Mucosa of descending colon (tissue), 3 donors: ENCODE measurements at regions not wholly inside any gene's neighbourhood (a gene's known extent, or its start where the extent isn't known, plus 50 kb on each side); places are given as distances from the start of the nearest gene placed in this dataset.

Experiments
- ATAC-seq: fragments of 200-7000 bp; cut with Tn5 transposase; one replicate; pipeline ENCODE4 v1.9.1; 2020; ENCODE audit warnings: mild to moderate bottlenecking, moderate library complexity
- DNase-seq, 3 donors: peaks; one replicate each; pipeline ENCODE4 v3.0.0-alpha.2; 2020
- H3K36me3 ChIP-seq: fragments of 200-600 bp; one replicate; pipeline ENCODE4 v1.8.0; 2021; ENCODE audit warnings: low read depth, mild to moderate bottlenecking
- H3K4me1 ChIP-seq: fragments of 200-600 bp; one replicate; pipeline ENCODE4 v1.8.0; 2021; ENCODE audit warnings: low read depth, mild to moderate bottlenecking
- H3K4me3 ChIP-seq: fragments of 200-600 bp; one replicate; pipeline ENCODE4 v1.8.0; 2021; ENCODE audit warnings: mild to moderate bottlenecking
- H3K9me3 ChIP-seq: fragments of 200-600 bp; one replicate; pipeline ENCODE4 v1.8.0; 2021; ENCODE audit warnings: mild to moderate bottlenecking
- intact Hi-C, 2 donors: fragments of 100-400 bp; cut with DNase I in 1 of 2; cut with micrococcal nuclease in 1 of 2; formaldehyde crosslinking; loops; one replicate each; pipeline versions ENCODE4 v1.11.0 to v1.11.1; 2022; cut with DNase I, micrococcal nuclease
- TF ChIP-seq, protein P1 (sequence below): fragments of 200-600 bp; IDR thresholded peaks from one replicate; pipeline ENCODE4 v1.8.0; 2022; ENCODE audit warnings: antibody characterized with exemption, mild to moderate bottlenecking
- donor health status: DM: no; HTN: no; CAD: no; lungs with moderate emphysema.
- donor health status: DM: no; HTN: no; CAD: no.
- donor health status: DM: no; HTN: yes; CAD: no.

DNA sequence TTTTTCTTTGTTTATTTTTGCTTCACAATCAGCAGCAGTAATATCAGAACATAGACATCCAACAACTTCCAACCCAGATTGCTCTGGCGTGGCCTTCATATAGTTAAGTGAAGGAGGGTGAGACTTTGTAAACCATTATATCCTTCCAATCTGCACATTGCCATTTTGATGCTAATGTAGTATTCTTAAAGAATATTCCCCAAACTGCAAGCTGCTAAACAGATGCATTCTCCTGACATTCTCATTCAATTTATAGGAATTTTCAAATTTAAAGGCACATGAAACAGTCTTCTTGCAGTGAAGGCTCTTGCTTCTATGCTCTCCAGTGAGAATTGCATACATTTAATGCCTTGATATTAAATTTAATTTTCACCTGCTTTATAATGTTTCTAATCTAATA lies 181.2 kb upstream of the EDIL3 start:
- DNase-seq (no peak), ATAC-seq (no peak)
- TF ChIP-seq, protein P1, sequence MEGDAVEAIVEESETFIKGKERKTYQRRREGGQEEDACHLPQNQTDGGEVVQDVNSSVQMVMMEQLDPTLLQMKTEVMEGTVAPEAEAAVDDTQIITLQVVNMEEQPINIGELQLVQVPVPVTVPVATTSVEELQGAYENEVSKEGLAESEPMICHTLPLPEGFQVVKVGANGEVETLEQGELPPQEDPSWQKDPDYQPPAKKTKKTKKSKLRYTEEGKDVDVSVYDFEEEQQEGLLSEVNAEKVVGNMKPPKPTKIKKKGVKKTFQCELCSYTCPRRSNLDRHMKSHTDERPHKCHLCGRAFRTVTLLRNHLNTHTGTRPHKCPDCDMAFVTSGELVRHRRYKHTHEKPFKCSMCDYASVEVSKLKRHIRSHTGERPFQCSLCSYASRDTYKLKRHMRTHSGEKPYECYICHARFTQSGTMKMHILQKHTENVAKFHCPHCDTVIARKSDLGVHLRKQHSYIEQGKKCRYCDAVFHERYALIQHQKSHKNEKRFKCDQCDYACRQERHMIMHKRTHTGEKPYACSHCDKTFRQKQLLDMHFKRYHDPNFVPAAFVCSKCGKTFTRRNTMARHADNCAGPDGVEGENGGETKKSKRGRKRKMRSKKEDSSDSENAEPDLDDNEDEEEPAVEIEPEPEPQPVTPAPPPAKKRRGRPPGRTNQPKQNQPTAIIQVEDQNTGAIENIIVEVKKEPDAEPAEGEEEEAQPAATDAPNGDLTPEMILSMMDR: no peak
- Histone ChIP-seq H3K9me3 (no peaks in the 10 kb centered on the region), H3K4me1 (no peaks in the 10 kb centered on the region), H3K4me3 (no peak overlapping the region), H3K36me3 (no peaks in the 10 kb centered on the region)
- intact Hi-C loops: no loop called here

DNA sequence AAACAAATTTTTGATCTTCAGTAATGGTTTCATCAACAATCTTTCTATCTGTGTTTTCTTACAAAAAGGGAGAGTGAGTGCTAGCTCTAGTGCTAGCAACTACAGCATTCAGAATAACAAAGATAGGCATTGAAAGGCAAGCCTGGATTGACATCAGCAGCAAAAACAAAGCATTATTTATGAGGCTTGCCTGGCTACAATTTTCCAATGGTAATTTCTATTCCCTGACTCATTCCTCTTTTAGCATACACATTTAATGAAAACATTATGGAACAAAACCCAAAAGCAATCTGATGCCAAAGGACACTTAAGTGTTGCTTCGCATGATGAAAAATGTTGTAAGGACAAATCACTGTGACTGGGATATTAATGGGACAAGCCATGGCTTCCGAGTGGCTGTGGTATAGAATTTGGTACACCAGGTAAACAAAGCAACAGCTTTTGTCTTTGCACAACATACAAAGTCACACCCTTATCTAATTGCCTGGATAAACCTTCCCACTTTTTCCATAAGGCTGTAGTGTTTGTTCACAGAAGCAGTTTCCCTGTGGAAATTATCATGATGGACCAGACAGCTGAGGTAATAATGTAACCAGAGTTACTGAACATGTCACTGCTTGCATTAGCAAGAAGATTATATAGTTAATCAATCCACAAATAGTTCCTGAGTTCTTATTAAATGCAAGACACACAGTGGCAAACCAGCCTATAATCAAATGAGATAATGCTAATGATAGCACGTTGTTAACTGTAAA lies 179.8 kb upstream of the EDIL3 start:
- DNase-seq: no peak
- TF ChIP-seq, protein P1: no peak
- intact Hi-C loops: no loop called here

GRCh38 chr5:84550222-84550621 lies 165.5 kb upstream of the EDIL3 start:
- Histone ChIP-seq H3K4me1 (no peaks in the 10 kb centered on the region), H3K9me3 (no peaks in the 10 kb centered on the region), H3K36me3 (no peaks in the 10 kb centered on the region), H3K4me3 (no peak overlapping the region)
- ATAC-seq: no peak
- intact Hi-C loops: no loop called here
- DNase-seq: no peak
- TF ChIP-seq, protein P1: no peak

More for the DNA sequence above, 179.8 kb upstream of the EDIL3 start:
- Histone ChIP-seq H3K9me3 (no peaks in the 10 kb centered on the region), H3K4me3 (no peak overlapping the region), H3K36me3 (no peaks in the 10 kb centered on the region), H3K4me1 (no peaks in the 10 kb centered on the region)
- ATAC-seq: no peak

DNA sequence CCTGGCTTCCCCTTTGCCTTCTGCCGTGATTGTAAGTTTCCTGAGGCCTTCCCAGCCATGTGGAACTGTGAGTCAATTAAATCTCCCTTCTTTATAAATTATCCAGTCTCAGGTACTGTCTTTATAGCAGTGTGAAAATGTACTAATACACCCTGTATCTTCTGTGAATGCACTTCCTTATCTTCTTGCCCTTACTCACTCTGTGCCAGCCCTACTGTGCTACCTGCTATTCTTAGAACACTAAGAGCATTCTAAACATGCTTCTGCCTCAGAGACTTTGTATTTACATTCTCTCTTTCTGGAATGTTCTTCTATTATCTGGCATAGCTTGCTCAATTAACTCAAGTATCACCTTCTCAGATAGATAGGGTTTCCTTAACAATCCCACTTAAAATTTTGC lies 164.4 kb upstream of the EDIL3 start:
- Histone ChIP-seq H3K4me1 (no peaks in the 10 kb centered on the region), H3K9me3 (no peaks in the 10 kb centered on the region), H3K36me3 (no peaks in the 10 kb centered on the region), H3K4me3 (no peak overlapping the region)
- intact Hi-C loops: no loop called here
- DNase-seq (no peak), ATAC-seq (no peak)
- TF ChIP-seq, protein P1: no peak

DNA sequence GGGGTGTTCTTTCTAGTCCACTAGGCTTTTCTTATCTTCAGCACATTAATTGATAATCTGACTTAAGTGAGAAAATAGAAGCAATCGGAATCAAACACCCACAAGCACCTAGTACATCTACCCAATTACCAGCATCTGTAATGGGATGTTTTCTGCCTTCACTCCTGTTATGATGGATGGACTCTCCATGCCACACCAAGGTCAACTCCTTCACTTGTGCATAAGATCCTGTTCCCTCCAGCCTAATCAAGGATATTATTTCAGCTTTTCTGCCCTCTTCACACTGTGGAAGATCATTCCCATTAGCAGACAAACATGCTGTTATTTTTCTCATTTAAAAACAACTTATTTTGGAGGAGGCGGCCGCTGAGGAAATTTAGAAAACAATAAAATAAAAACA lies 162.0 kb upstream of the EDIL3 start:
- no peak for DNase-seq
- intact Hi-C loops: no loop called here
- no peaks in the 10 kb centered on the region for H3K9me3 ChIP-seq

More for the DNA sequence above, 162.0 kb upstream of the EDIL3 start:
- TF ChIP-seq, protein P1: no peak
- Histone ChIP-seq H3K4me3 (no peak overlapping the region), H3K4me1 (no peaks in the 10 kb centered on the region), H3K36me3 (no peaks in the 10 kb centered on the region)
- ATAC-seq: no peak
